ENCODE measurements at regions not wholly inside any gene's neighbourhood (a gene's known extent, or its start where the extent isn't known, plus 50 kb on each side); places are given as distances from the start of the nearest gene placed in this dataset.
"Not testable (repeated sequence)": the region's sequence is repeated elsewhere in the genome, so short reads cannot be mapped to it uniquely, and the experiment has no call there.

DNA sequence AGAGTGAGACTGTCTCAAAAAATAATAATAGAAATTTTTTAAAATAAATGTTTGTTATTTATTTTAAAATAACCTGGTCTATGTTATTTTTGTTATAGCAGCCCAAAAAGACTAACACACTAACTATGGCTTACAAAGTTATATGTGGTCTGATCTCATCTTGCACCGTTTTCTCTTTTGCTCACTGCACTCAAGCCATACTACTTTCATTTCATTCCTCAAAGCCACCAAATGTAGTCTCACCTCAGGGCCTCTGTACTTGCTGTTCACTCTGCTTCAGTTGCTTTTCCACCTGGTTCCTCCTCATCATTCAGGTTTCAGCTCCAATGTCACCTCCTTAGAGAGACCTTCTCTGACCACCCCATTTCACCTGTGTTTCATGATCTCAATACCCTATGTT is 55.2 kb upstream of the MDM1 start:
- DNase-seq = no peak

DNA sequence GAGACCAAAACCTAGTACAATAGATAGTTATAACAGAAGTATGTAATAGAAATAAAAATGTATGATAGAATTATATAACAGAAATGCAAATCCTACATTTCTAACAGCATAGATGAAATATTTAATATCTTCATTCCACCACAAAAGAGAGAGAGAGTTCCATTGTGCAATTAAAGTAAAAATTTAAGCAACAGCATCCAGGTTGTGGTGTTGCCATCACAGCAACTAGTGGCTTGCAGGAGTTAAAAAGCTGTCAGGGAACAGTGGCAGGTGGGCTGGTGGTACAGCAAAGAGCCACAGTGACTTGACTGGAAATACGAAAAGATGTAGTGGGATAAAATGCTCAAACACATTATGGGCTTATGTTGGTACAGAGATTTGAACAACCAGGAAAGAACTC is 57.1 kb upstream of the MDM1 start:
- DNase-seq = no peak

DNA sequence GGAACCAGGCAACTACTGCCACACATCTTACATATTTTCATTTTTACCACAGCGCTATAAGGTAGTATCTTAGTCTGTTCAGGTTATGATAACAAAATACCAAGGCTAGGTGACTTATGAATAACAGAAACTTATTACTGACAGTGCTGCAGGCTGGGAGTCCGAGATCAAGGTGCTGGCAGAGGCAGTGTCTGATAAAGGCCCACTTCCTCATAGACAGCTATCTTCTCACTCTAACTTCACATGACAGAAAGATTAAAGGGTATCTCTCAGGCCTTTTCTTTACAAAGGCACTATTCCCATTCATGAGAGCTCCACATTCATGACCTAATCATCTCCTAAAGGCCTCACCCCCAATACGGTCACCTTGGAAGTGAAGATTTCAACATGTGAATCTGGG is 59.8 kb upstream of the MDM1 start:
- DNase-seq = no peak

- DNase-seq = no peak
These were observed 60.2 kb upstream of the MDM1 start for GRCh38 chr12:68392376-68392775.

DNA sequence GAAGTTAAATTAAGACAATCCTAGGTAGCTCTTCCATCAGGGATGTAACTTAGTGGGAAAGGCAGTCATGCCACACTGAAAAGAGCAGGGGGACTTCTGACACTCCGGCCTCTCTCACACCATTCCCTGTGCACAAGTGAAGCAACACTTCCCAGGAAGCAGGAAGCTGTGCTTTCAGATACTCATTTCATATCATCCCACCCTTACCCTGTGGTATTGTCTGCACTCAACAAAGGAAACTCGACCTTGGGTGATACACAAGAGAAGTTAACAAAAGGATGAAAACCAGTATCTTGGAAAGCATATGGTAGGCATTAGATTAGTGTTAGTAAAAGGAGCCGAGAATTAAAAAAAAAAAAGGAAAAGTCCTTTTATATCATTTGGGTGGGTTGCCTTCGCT is 61.3 kb upstream of the MDM1 start:
- DNase-seq = no peak

DNA sequence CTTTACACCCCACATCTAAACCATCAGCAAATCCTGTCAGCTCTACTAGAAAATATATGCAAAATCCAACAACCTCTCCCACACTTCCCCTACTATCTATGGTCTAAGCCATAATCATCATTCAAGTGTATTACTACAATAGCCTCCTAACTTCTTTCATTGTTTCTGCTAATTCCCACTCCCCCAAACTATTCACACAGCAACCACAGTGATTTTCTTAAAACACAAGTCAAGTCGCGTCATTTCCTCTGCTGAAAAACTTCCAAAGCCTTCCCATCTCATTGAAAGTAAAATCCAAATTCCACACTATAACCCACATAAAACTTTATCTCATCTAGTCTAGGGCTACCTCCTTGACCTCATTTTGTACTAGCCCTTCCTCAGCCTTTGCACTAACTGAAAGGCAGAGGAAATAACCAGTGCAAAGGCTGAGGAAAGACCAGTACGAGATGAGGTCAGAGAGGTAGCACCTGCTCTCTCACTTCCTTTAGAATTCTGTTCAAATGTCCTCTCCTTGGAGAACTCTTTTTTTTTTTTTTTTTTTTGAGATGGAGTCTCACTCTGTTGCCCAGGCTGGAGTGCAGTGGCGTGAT is 65.5 kb upstream of the MDM1 start:
- no peak for DNase-seq

DNA sequence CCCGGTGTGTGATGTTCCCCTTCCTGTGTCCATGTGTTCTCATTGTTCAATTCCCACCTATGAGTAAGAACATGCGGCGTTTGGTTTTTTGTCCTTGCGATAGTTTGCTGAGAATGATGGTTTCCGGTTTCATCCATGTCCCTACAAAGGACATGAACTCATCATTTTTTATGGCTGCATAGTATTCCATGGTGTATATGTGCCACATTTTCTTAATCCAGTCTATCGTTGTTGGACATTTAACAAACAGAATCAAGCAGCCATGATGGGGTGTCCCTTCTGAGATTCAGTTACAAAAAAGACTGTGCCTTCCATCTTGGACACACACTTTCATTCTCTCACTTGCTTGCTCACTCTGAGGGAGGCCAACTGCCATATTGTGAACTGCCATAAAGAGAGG is 66.5 kb upstream of the MDM1 start:
- DNase-seq = not testable (repeated sequence)

DNA sequence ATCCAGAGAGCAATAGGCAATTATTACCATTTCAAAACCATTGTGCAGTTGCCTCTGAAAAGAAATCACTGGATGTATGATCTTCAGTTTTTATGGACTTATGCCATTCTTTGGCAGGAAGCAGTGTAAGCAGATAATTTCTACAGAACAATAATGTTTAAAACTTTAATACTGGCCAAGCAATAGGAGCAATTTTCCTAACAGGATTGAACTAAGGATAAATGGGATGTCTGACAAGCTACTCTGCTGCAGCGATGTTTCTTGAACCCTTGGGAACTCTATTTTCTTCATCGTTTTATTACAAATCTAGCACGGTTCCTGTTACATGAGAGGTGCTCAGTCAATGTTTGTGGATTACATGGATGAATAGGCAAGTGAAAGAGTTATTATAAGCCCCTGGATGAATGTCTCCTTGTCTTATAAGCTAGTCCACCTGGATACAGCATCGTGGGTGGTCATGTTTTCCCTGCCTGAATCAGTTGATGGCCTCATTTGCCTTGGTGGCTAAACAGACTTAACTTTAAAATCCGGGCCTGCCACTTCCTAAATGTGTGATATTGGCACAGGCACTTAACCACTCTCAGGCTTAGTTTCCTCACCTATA is 68.2 kb upstream of the MDM1 start:
- no peak for DNase-seq

GRCh38 chr12:68402422-68402821 is 70.3 kb upstream of the MDM1 start:
- DNase-seq = no peak

- DNase-seq = no peak
These were observed 71.1 kb upstream of the MDM1 start for GRCh38 chr12:68403296-68403695.

GRCh38 chr12:68403711-68404110 is 71.5 kb upstream of the MDM1 start:
- no peak for DNase-seq

DNA sequence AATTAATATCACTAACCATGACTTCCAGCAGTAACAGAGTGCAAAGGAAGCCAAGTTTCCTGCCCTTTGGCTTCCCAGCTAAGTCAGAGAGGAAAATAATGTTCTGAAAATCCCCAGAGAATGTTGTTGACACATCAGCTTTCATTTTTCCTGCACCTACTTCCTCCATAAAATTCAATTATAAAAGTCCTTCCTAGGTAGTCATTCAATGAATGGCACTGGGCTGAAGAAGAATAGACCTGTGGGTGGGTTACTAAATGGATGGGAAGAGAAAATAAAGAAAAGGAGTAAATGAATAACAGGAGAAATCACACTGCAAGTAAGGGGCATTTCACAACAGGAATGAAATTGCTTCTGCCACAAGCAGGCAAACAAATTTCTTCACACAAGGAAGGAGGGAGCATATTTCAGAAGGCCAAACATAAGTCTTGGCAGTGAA is 73.2 kb upstream of the MDM1 start:
- no peak for DNase-seq

GRCh38 chr12:68406134-68406576 is 74.0 kb upstream of the MDM1 start:
- peak; percentile 4 to 64 for DNase-seq

DNA sequence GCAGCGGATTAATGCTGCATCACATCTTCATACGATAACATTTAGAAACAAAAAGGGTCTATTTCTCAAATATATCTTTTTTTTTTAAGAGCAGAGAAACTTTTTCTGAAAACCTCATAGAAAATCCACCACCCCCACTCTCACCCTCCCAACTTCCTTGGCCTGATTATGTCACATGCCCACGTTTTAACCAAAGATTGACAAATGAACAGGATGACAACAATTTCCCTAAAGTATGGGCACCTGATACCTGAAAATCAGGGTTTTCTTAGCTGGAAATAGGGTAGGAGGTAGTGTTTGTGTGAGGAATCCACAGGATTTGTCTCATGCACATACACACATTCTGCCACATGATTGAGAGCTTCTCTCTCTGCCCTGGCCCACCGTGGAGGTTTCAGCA is 74.7 kb upstream of the MDM1 start:
- DNase-seq = no peak

DNA sequence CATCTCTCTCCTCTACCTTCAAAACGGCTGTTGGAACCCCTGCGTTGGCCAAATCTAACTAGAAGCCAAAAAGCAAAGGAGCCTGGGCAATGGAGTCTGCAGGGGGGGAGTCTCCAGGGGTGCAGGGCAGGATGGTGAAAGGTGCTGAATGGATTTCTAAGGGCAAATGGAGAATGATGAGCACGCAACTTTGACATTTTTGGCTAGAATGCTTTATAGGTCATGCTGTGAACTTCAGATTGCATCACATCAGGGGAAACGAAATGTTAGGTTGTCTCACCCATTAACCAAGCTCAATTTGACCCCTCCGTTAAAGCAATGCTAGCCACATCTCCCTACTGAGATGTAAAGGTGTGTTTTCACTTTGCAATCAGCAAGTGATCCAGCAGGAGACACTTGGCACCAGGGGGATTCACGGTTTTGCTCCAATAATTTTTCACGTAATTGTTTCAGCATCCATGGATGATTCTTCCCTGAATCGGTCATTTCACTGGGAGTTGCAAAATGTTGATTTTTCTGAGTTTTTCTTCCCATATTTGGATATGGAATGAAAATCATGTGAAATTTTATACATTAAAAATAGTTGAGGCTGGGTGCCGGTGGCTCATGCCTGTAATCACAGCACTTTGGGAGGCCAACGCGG is 78.0 kb upstream of the MDM1 start:
- DNase-seq = no peak

DNA sequence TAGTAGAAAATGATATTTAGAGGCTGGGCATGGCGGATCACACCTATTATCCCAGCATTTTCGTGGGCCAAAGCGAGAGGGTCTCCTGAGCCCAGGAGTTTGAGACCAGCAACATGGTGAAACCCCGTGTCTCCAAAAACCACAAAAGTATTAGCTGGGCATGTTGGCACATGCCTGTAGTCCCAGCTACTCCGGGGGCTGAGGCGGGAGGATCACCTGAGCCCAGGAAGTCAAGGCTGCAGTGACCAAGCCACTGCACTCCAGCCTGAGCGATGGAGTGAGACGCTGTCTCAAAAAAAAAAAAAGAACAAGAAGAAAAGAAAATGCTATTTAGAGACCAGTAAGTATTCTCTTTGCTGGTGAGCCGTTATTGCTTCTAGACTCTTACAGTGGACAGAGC is 79.2 kb upstream of the MDM1 start:
- no peak for DNase-seq

DNA sequence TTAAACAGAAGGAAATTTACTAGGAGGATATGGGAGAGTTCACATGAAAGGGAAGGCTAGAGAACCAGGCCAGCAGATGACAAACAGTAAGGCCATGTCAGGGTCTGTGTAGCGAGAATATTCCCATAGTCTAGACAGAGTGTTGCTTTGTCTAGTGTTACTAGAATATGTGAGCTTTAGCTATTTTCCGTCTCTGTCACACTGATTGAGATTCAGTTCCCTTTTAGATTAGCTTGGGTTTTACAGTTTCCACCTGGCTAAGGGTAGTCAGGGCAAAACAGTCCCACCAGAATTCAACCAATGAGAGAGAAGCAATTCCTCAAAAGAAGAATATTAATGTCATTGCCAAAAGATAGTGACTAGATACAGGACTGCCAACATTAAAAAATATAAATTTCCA is 82.8 kb upstream of the MDM1 start:
- DNase-seq = no peak

GRCh38 chr12:68416350-68416749 is 84.2 kb upstream of the MDM1 start:
- DNase-seq = no peak

DNA sequence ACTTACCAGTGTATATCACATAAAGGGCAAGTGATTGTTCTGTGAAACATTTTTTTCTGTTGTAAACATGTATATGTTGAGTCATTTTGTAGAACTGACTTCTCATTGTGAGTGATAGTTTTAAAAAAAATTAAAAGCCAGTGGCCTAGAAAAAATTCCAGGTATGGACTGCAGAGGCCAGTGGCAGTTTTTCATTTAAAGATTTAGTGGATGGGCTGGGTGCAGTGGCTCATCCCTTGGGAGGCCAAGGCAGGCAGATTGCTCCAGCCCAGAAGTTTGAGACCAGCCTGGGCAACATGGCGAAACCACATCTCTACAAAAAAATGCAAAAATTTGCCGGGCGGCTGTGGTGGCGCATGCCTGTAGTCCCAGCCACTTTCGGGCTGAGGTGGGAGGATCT is 84.7 kb upstream of the MDM1 start:
- DNase-seq = no peak

GRCh38 chr12:68418137-68418460 is 85.9 kb upstream of the MDM1 start:
- DNase-seq = no peak

DNA sequence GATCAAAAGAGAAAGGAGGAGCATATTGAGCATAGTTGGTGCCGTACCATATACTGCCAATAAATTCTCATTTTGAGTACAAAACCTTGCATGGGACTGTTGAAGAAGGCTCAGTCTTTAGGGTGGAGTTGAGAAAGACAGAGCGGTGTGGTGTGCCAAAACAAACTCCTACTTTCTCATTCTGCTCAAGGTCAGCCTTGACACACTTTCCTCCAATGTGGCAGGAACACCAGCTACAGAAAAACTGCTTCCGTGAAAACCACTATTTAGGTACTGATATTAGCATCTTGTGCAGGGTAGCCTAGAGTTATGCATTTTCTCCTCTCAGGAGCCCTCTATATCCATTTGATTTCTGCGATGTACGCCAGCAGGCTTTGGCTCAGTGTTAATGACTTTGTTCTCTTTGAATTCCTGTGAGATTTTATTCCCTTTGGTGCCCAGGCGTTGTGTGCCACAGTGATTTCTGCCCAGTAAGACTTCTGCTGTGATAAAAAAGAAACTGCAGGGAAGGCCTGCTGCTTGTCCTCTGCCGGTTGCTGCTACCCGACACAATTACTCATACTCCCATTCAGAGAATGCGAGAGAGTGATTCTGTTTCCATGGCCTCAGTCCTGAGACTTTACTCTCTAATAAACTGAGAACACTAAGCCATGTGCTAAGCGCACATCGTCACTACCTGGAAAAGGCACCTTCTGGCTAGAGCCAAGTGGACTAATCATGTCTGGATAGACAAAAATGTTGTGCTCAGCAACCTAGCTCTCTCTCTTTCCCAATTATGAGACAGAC is 88.3 kb upstream of the MDM1 start:
- no peak for DNase-seq

DNA sequence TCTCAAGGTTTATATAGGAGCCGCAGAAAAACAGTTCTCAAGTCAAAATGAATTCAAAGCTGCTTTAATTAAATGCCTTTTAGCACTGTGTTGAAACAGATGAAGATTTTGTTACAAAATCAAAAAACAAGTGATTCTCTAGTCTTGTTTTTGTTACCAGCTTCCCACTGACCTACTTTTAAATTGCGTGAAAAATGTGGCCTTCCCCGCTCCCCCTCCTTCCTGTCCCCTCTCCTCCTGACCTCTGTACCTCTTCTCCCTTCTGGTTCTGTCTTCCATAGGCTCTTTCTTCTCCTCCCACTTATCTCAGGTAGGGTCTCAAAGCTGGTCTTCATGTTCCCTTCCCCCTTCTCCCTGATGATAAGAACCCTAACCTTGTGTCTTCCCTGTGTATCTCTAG is 90.0 kb upstream of the MDM1 start:
- DNase-seq = no peak

DNA sequence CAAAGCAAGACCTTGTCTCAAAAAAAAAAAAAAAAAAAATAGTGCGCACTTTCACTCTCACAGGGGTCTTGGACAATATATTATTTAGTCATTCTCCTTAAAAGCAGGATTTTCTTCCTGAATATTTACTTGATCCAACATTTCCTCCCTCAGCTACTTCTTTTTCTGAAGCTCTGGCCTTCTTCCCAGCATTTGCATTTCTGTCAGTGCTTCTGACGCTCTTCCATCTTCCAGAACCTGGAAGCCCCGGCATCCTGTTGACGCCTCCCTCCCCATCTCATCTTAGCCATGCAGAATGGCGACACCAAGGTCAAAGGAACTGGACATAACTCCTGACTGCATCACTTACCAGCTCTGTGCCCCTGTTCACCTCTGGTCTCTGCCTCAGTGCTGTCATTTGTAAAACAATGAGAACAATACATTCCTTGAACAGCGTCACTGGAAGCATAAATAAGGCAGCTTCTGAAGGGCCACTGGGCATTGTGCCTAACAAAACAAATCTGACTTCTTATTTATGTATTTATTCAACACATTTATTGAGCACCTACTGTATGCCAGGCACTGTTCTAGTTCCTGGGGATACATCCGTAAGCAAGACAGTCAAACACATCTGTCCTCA is 90.9 kb upstream of the MDM1 start:
- DNase-seq = no peak

- no peak for DNase-seq
These were observed 93.8 kb upstream of the MDM1 start for GRCh38 chr12:68425998-68426397.
